Spleen (tissue), 11 donors: ENCODE measurements at regions not wholly inside any gene's neighbourhood (a gene's known extent, or its start where the extent isn't known, plus 50 kb on each side); places are given as distances from the start of the nearest gene placed in this dataset.

Experiments used
- DNase-seq: peaks from one replicate; pipeline ENCODE4 v3.0.0-alpha.2; 2020
- H3K27ac ChIP-seq, 8 donors: fragments of 200-600 bp; sonication (generic) in 7 of 8; 1 replicate in 4 of 8; 2 replicates in 4 of 8; pipeline versions ENCODE4 v1.5.0 to v1.8.0; 2016 to 2021; ENCODE audit warnings: inconsistent platforms in 4 of 8, mild to moderate bottlenecking in 4 of 8, moderate library complexity in 1 of 8
- H3K27me3 ChIP-seq, 7 donors: fragments of 200-600 bp; sonication (generic) in 6 of 7; replicated peaks in 1 of 7; 1 replicate in 4 of 7; 2 replicates in 3 of 7; pipeline versions ENCODE4 v1.5.0 to v1.8.0; 2016 to 2021; ENCODE audit warnings: inconsistent platforms in 3 of 7, mild to moderate bottlenecking in 1 of 7
- H3K36me3 ChIP-seq, 6 donors: fragments of 200-600 bp; sonication (generic) in 5 of 6; 1 replicate in 4 of 6; 2 replicates in 2 of 6; pipeline versions ENCODE4 v1.5.0 to v1.8.0; 2016 to 2021; ENCODE audit warnings: inconsistent platforms in 2 of 6
- H3K4me1 ChIP-seq, 6 donors: fragments of 200-600 bp; sonication (generic) in 5 of 6; 1 replicate in 3 of 6; 2 replicates in 3 of 6; pipeline versions ENCODE4 v1.5.0 to v1.8.0; 2016 to 2021; ENCODE audit warnings: inconsistent platforms in 3 of 6
- H3K4me3 ChIP-seq, 8 donors: fragments of 200-600 bp; sonication (generic) in 7 of 8; 1 replicate in 4 of 8; 2 replicates in 4 of 8; pipeline versions ENCODE4 v1.5.0 to v1.8.0; 2016 to 2021; ENCODE audit warnings: inconsistent platforms in 4 of 8, mild to moderate bottlenecking in 4 of 8, moderate library complexity in 2 of 8
- H3K9me3 ChIP-seq, 8 donors: fragments of 200-600 bp; sonication (generic) in 7 of 8; 1 replicate in 4 of 8; 2 replicates in 4 of 8; pipeline versions ENCODE4 v1.5.0 to v1.8.0; 2016 to 2021; ENCODE audit warnings: inconsistent platforms in 4 of 8
- CTCF ChIP-seq, 11 experiments: fragments of 200-600 bp in 7 of 11; fragments of 450-650 bp in 4 of 11; sonication (generic) in 4 of 11; IDR thresholded peaks in 8 of 11; conservative IDR thresholded peaks in 3 of 11; 1 replicate in 7 of 11; 2 replicates in 4 of 11; pipeline versions ENCODE4 v1.4.0 to v1.8.0; 2016 to 2021; ENCODE audit warnings: antibody characterized with exemption in 11 of 11, inconsistent platforms in 4 of 11, mild to moderate bottlenecking in 1 of 11
- POLR2A ChIP-seq, 3 donors: fragments of 450-650 bp; IDR thresholded peaks; one replicate each; pipeline ENCODE4 v1.5.1; 2017; ENCODE audit warnings: antibody characterized with exemption in 3 of 3, mild to moderate bottlenecking in 1 of 3
- POLR2AphosphoS5 ChIP-seq, 3 donors: sonication (generic); formaldehyde crosslinking; IDR thresholded peaks; one replicate each; pipeline ENCODE4 v1.5.1; 2017; ENCODE audit warnings: antibody characterized with exemption in 3 of 3
- WGBS, 5 donors: extraction: QIAGEN DNeasy Blood & Tissue Kit in 3 of 5; methylation state at CpG; one replicate each; pipeline versions ENCODE4 v1.1.5 to v1.1.7; 2013 to 2018; 5-methylcytosine and 5-hydroxymethylcytosine counted together
- intact Hi-C: fragments of 100-400 bp; cut with DNase I; formaldehyde crosslinking; loops from one replicate; pipeline ENCODE4 v1.15.0; 2023; ENCODE audit warnings: low total_unique reads
- donor health status: healthy with polysubstance abuse.
- donor health status: DM: no; HTN: no; CAD: no; lungs with moderate emphysema.
- donor health status: DM: no; HTN: no; CAD: no.
- donor health status: Bipolar disorder and iron deficiency.
- donor health status: healthy.
- donor health status: DM: no; HTN: no; CAD: no.
- donor health status: DM: yes; HTN: yes; CAD: no.

GRCh38 chr19:31402529-31403316 is 53.5 kb upstream of the TSHZ3 start:
- H3K4me1 ChIP-seq: no peaks in the 10 kb centered on the region
- DNase-seq: no peak
- intact Hi-C loops: no loop called here
- no peaks in the 10 kb centered on the region for H3K36me3 ChIP-seq
- WGBS, 5 donors: 79 to 86% (median 80%) methylated on average over 7 of the region's 7 CpGs
- H3K27ac ChIP-seq: no peak overlapping the region
- TF ChIP-seq POLR2AphosphoS5 (IDR thresholded peaks at IDR 0.05) (no peak), POLR2A (IDR thresholded peaks at IDR 0.05) (no peak), CTCF (IDR thresholded peaks at IDR 0.05 in 8 of 11, conservative IDR thresholded peaks at IDR 0.05 in 3 of 11) (no peak)
- no peak overlapping the region for H3K4me3 ChIP-seq
- H3K9me3 ChIP-seq: no peaks in the 10 kb centered on the region
- H3K27me3 ChIP-seq: no peaks in the 10 kb centered on the region

GRCh38 chr19:31406106-31406505 is 56.9 kb upstream of the TSHZ3 start:
- H3K4me1 ChIP-seq: no peaks in the 10 kb centered on the region
- H3K9me3 ChIP-seq: no peaks in the 10 kb centered on the region
- DNase-seq: no peak
- no peaks in the 10 kb centered on the region for H3K27me3 ChIP-seq
- 90 to 94% (median 92%) methylated on average over 4 of the region's 4 CpGs for WGBS, 5 donors
- no peak for TF ChIP-seq POLR2A (IDR thresholded peaks at IDR 0.05)
- TF ChIP-seq POLR2AphosphoS5 (IDR thresholded peaks at IDR 0.05): no peak
- TF ChIP-seq CTCF (IDR thresholded peaks at IDR 0.05 in 8 of 11, conservative IDR thresholded peaks at IDR 0.05 in 3 of 11): no peak
- intact Hi-C loops: no loop called here
- no peak overlapping the region for H3K27ac ChIP-seq
- no peak overlapping the region for H3K4me3 ChIP-seq
- no peaks in the 10 kb centered on the region for H3K36me3 ChIP-seq

GRCh38 chr19:31408460-31409124 is 59.4 kb upstream of the TSHZ3 start:
- Histone ChIP-seq H3K9me3 (no peaks in the 10 kb centered on the region), H3K36me3 (no peaks in the 10 kb centered on the region), H3K27ac (no peak overlapping the region), H3K4me3 (no peak overlapping the region), H3K27me3 (no peaks in the 10 kb centered on the region), H3K4me1 (no peaks in the 10 kb centered on the region)
- intact Hi-C loops: no loop called here
- no peak for DNase-seq
- WGBS, 5 donors: 61 to 93% (median 73%) methylated on average over 3 of the region's 3 CpGs
- no peak for TF ChIP-seq POLR2AphosphoS5 (IDR thresholded peaks at IDR 0.05)
- no peak for TF ChIP-seq POLR2A (IDR thresholded peaks at IDR 0.05)
- no peak for TF ChIP-seq CTCF (IDR thresholded peaks at IDR 0.05 in 8 of 11, conservative IDR thresholded peaks at IDR 0.05 in 3 of 11)

GRCh38 chr19:31413353-31413752 is 64.1 kb upstream of the TSHZ3 start:
- Histone ChIP-seq H3K9me3 (no peaks in the 10 kb centered on the region), H3K27me3 (peaks cover 0 to 6% (median 0%) of the 10 kb centered on the region in 7 donors), H3K4me3 (no peak overlapping the region), H3K27ac (no peak overlapping the region), H3K4me1 (no peaks in the 10 kb centered on the region), H3K36me3 (no peaks in the 10 kb centered on the region)
- DNase-seq: no peak
- TF ChIP-seq POLR2A (IDR thresholded peaks at IDR 0.05) (no peak), POLR2AphosphoS5 (IDR thresholded peaks at IDR 0.05) (no peak), CTCF (IDR thresholded peaks at IDR 0.05 in 8 of 11, conservative IDR thresholded peaks at IDR 0.05 in 3 of 11) (no peak)
- 61 to 91% (median 84%) methylated on average over 4 to 8 of the region's 8 CpGs for WGBS, 5 donors
- intact Hi-C loops: no loop called here
